Activated gamma-delta T cell treated with anti-CD3 and anti-CD28 coated beads, Interleukin-2, amount 50 U/mL, for 16 hours (primary cell): ENCODE measurements at regions not wholly inside any gene's neighbourhood (a gene's known extent, or its start where the extent isn't known, plus 50 kb on each side); places are given as distances from the start of the nearest gene placed in this dataset.

Experiments
- DNase-seq: peaks from one replicate; pipeline ENCODE4 v3.0.0-alpha.2; 2020; ENCODE audit warnings: low read depth

- no peak for DNase-seq
Observed at GRCh38 chr5:158406884-158407823, 548.2 kb upstream of the CLINT1 start.

DNA sequence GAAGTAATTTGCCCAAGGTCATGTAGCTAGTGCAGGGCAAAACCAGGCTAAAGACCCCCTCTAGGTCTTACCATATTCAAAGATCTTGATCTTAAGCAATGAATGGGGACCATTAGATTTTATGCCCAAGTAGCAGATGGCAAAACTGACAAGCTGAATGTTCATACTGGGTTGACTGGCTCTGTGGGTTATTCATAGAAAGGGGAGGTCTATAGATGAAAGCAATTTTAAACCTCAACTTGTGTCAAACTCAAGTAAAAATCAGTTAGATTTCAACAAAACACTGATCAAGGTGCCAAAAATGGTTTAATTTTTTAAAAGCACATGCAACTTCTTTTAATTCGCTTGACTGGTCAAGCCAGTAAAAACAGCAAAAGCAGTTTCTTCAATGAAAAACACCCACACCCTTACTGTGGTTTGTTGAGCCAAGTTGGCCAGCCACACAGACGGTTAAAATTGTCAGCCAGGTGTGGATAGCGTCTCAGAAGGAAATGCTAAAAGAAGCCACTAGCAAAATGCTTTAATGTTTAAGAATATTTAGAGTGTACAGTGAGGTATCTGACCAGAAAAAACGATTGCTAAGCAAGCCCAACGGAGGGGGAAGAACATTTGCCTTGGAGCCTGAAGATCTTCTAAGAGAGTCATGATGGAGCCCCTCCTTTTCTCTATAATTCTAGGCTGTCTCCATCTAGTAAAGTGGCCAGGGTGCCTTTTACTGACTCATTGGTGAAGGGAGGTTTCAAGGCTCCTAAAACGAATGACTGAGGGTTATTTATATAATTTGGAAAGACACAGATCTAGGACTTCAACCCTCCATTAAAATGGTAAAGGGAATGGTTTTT, 539.6 kb upstream of the CLINT1 start:
- no peak for DNase-seq

- DNase-seq = no peak
Observed at GRCh38 chr5:158397278-158397677, 538.3 kb upstream of the CLINT1 start.

GRCh38 chr5:158394102-158394501, 535.2 kb upstream of the CLINT1 start:
- DNase-seq = no peak

DNA sequence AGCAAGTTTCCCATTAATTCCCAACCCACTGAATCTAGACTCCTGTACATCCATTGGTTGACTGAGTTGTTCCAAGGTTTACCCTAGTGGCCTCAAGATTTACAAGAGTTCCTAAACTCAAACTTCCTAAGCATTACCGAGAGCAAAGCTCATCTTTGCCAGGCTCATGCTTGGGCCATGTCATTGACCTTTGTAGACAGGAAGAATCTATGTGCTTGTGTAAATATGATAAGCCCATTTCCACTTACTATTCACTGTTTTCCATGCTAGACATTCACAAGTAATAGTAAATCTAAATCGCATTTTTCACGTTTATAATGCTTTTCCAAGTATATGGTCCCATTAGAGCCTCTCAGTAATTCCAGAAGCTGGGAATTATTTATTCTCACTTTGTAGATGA, 534.5 kb upstream of the CLINT1 start:
- DNase-seq = no peak

GRCh38 chr5:158392753-158393152, 533.8 kb upstream of the CLINT1 start:
- DNase-seq = no peak

GRCh38 chr5:158390577-158390976, 531.6 kb upstream of the CLINT1 start:
- no peak for DNase-seq

- no peak for DNase-seq
Observed at GRCh38 chr5:158389786-158390185, 530.8 kb upstream of the CLINT1 start.

GRCh38 chr5:158388021-158388420, 529.1 kb upstream of the CLINT1 start:
- no peak for DNase-seq

DNA sequence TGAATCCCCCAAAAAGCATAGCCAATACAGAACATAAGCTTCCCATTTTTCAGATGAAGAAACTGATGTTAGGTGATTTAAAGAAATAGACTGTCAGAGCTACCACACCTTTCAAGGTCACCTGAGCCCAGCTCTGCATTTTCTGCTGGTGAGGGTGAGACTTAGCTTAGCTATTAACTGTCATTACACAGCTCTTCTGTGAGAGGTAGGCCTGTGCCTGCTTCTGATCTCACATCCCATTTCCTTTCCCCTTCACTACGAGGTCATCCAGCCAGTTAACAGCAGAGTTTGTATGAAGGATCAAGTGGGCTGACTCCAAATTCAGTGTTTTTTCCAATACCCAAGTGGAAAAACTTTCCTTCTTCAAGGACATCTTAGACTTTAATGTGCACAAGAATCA, 528.6 kb upstream of the CLINT1 start:
- DNase-seq = no peak

DNA sequence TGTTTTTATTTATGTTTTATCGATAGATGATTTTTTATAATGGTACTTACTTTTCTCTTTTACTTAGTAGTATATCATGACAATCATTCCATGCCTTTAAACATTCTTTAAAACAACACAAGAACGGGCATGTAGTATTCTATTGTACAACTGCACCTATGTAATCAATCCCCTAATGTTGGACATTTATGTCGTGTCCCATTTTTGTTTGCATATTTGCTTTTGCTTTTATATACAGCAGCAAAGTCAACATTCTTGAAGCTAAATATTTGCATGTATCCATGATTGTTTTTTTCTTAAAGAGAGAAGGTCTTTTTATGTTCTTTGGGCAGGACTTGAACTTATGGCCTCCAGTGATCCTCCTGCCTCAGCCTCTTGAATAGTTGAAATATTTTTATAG, 527.0 kb upstream of the CLINT1 start:
- DNase-seq = no peak

- DNase-seq = no peak
Observed at GRCh38 chr5:158384535-158385481, 525.9 kb upstream of the CLINT1 start.

- DNase-seq = no peak
Observed at GRCh38 chr5:158383486-158383885, 524.5 kb upstream of the CLINT1 start.

DNA sequence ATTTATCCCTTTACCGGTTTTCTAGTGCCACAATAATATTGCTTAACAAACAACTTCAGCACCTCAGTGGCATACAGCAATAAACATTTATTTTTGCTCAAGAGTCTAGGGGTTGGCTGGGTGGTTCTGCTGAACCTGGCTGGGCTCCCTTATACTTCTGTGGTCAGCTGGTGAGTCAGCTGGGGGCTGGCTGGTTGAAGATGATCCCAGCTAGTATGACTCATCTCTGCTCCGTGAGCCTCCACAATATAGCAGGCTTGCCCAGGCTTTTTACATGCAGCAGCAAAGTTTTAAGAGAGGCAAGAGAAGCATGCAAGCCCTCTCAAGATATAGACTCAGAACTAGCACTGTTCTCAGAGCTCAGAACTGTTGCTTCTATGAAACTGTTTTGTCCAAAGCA, 523.5 kb upstream of the CLINT1 start:
- DNase-seq = no peak

- no peak for DNase-seq
Observed at GRCh38 chr5:158381614-158382160, 522.7 kb upstream of the CLINT1 start.

GRCh38 chr5:158380661-158381060, 521.7 kb upstream of the CLINT1 start:
- no peak for DNase-seq

DNA sequence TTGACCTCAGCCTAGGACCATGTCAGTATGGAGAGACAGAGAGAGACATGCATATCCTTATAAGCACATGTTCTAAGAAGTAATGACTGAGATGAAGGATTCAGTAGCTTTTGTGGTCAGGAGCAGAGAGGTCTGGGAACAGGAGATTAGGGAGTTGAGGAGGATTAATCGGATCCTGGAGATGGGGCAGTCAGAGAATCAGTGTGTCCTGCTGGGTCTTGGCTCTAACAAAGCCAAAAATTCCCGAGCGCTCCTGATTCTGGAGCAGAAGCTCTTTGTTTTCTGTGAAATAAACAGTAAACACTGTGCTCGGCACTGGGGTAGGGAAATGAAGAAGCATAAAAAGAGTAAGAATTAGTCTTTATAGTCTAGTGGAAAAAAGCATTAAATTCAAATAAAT, 520.0 kb upstream of the CLINT1 start:
- DNase-seq = no peak

DNA sequence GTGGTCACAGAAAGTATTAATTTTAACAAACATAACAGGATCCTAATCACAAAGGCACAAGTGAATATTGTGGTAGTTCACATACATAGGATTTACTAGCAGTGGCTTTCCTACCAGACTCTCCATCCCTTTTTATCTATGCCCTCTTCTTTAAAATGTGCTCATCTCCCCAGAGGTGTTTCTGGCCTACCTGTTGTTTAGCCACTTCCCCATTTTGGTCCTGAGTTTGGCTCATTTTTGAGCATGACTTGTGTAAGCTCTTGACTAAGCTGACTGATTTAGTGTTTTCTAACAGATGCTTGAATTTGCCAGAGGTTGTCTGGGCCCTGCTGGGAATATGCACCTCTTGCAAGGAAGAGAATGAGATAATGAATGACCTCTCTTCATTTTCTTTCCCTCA, 517.7 kb upstream of the CLINT1 start:
- no peak for DNase-seq

DNA sequence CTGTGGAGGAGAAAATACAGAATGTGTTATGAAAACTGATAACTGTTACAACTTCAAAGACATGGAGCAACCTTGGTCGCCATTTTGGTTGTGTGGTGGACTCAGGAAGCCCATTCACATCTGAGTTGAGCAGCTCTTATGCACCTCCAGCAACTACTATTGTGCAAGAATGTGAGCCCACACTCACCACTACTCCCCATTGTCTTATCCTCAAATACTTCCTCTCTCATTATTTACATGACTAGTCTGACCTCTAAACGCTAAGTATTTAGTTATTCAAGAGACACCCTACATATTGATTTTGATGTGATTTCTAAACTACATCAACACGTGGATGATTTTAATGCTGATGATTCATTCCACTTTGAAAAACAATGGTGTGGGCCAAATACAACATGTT, 516.6 kb upstream of the CLINT1 start:
- DNase-seq = no peak

DNA sequence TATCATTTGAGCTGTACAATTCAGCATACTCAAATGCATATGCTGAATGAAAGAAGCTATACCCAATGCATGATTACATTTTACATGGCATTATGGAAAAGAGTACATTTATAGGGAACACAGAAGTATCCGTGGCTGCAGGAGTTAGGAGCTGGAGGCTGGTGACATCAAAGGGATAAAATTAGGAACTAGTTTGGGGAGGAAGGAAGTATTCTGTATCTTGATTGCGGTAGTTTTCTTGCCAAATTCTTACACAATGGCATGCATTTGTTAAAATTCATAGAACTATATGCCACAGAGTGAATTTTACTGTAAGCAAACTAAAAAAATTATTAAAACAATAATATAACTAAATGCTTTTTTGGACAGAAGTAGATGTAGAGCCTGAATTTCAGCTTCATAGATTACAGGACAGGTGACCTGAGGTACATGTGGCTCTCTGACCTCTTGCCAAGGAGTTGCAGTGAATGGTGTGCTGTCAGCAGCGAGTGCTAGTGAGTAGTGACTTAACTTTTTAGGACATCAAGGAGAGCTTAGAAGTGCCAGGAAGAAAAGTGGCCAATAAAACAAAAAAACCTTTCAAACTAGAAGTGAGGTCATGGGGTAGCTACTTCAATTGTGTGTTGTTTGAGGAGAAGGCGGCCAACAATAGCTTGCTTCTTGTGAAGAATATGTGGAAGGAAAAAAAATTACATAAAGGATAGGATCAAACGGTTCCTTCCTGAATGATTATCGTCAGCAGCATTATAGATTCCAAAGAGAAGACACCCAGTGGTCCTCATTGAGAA, 514.9 kb upstream of the CLINT1 start:
- no peak for DNase-seq

- no peak for DNase-seq
Observed at GRCh38 chr5:158369241-158369640, 510.3 kb upstream of the CLINT1 start.
